Ovary (tissue), 7 donors: ENCODE measurements at regions not wholly inside any gene's neighbourhood (a gene's known extent, or its start where the extent isn't known, plus 50 kb on each side); places are given as distances from the start of the nearest gene placed in this dataset.

Experiments used
- DNase-seq, 5 donors: peaks; one replicate each; pipeline ENCODE4 v3.0.0-alpha.2; 2019 to 2020
- H3K27ac ChIP-seq, 2 donors: fragments of 200-600 bp; one replicate each; pipeline versions ENCODE4 v1.5.1 to v1.8.0; 2019 to 2022
- H3K27me3 ChIP-seq: fragments of 200-600 bp; one replicate; pipeline ENCODE4 v1.8.0; 2022
- H3K36me3 ChIP-seq: fragments of 200-600 bp; sonication (generic); one replicate; pipeline ENCODE4 v1.5.1; 2019
- H3K4me1 ChIP-seq: one replicate; pipeline ENCODE4 v1.8.1; 2013; ENCODE audit warnings: mild to moderate bottlenecking, moderate library complexity; ENCODE audit not compliant: insufficient read depth
- H3K4me3 ChIP-seq: fragments of 200-600 bp; sonication (generic); one replicate; pipeline ENCODE4 v1.5.1; 2017
- H3K9me3 ChIP-seq, 2 donors: fragments of 200-600 bp in 1 of 2; sonication (generic) in 1 of 2; one replicate each; pipeline versions ENCODE4 v1.5.1 to v1.8.1; 2013 to 2019; ENCODE audit warnings: mild to moderate bottlenecking in 1 of 2, moderate library complexity in 1 of 2
- CTCF ChIP-seq, 3 donors: fragments of 450-650 bp in 2 of 3; fragments of 200-600 bp in 1 of 3; IDR thresholded peaks; one replicate each; pipeline versions ENCODE4 v1.5.1 to v1.8.0; 2016 to 2022; ENCODE audit warnings: antibody characterized with exemption in 3 of 3, mild to moderate bottlenecking in 1 of 3
- EP300 ChIP-seq: sonication (generic); formaldehyde crosslinking; IDR thresholded peaks from one replicate; pipeline ENCODE4 v1.6.1; 2017; ENCODE audit warnings: antibody characterized with exemption
- POLR2A ChIP-seq: fragments of 450-650 bp; IDR thresholded peaks from one replicate; pipeline ENCODE4 v1.6.1; 2017; ENCODE audit warnings: antibody characterized with exemption, mild to moderate bottlenecking, moderate library complexity
- WGBS, 3 donors: extraction: QIAGEN DNeasy Blood & Tissue Kit in 1 of 3; methylation state at CpG; one replicate each; pipeline versions ENCODE4 v1.1.5 to v1.1.7; 2013 to 2017; 5-methylcytosine and 5-hydroxymethylcytosine counted together
- intact Hi-C, 4 donors: fragments of 100-400 bp; cut with DNase I; formaldehyde crosslinking; loops; one replicate each; pipeline versions ENCODE4 v1.11.0 to v1.15.1; 2022 to 2023
- donor health status: DM: no; HTN: no; CAD: no; lungs with moderate emphysema.
- donor health status: DM: no; HTN: no; CAD: no.
- donor health status: Bipolar disorder and iron deficiency.
- donor health status: DM: no; HTN: no; CAD: no.
- donor health status: DM: yes; HTN: yes; CAD: no.

GRCh38 chr2:14127765-14128164 lies 504.8 kb upstream of the LRATD1 start:
- H3K27me3 ChIP-seq: no peaks in the 10 kb centered on the region
- no peak overlapping the region for H3K4me3 ChIP-seq
- no peak overlapping the region for H3K27ac ChIP-seq
- H3K4me1 ChIP-seq: no peaks in the 10 kb centered on the region
- 87 to 92% (median 90%) methylated on average over 3 of the region's 3 CpGs for WGBS, 3 donors
- H3K9me3 ChIP-seq: no peaks in the 10 kb centered on the region
- DNase-seq: no peak
- H3K36me3 ChIP-seq: no peaks in the 10 kb centered on the region
- TF ChIP-seq CTCF (IDR thresholded peaks at IDR 0.05) (no peak), POLR2A (no peak), EP300 (no peak)
- intact Hi-C loops: no loop called here

DNA sequence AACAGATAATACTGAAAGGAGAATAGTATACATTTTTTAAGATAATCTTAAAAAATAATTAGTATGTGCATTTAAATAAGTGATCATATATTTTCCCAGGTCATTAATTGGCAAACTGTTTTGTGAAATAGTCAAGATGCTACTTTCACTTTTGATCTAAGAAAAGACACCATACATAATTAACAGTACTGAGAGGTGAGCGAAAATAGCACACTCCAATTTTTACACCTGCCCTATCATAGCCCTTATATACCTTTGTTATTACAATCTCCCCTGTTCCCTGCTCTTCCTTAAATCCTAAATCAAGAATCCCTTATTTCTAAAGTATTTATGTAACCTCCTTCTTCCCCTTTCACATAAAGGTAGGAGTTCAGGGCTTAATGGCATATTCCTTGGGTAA lies 500.1 kb upstream of the LRATD1 start:
- TF ChIP-seq EP300: no peak
- TF ChIP-seq POLR2A: no peak
- no peak for TF ChIP-seq CTCF (IDR thresholded peaks at IDR 0.05)
- no peak overlapping the region for H3K27ac ChIP-seq
- peaks cover 5% of the 10 kb centered on the region for H3K4me1 ChIP-seq
- H3K27me3 ChIP-seq: no peaks in the 10 kb centered on the region
- no peak for DNase-seq
- no peak overlapping the region for H3K4me3 ChIP-seq
- intact Hi-C loops: no loop called here
- H3K36me3 ChIP-seq: no peaks in the 10 kb centered on the region
- H3K9me3 ChIP-seq: no peaks in the 10 kb centered on the region
- WGBS, 3 donors: 94 to 99% (median 97%) methylated on average over 1 of the region's 1 CpG

GRCh38 chr2:14134771-14135170 lies 497.7 kb upstream of the LRATD1 start:
- Histone ChIP-seq H3K4me3 (no peak overlapping the region), H3K9me3 (no peaks in the 10 kb centered on the region), H3K36me3 (no peaks in the 10 kb centered on the region), H3K27ac (peak overlapping the region in 1 of 2 donors; percentile 77), H3K4me1 (peaks cover 5% of the 10 kb centered on the region), H3K27me3 (no peaks in the 10 kb centered on the region)
- intact Hi-C loops: no loop called here
- DNase-seq: peak in 3 of 5 donors; percentile 30 to 31 (median 30)
- 6 to 20% (median 7%) methylated on average over 3 of the region's 3 CpGs for WGBS, 3 donors
- TF ChIP-seq POLR2A (no peak), CTCF (IDR thresholded peaks at IDR 0.05) (no peak), EP300 (no peak)

DNA sequence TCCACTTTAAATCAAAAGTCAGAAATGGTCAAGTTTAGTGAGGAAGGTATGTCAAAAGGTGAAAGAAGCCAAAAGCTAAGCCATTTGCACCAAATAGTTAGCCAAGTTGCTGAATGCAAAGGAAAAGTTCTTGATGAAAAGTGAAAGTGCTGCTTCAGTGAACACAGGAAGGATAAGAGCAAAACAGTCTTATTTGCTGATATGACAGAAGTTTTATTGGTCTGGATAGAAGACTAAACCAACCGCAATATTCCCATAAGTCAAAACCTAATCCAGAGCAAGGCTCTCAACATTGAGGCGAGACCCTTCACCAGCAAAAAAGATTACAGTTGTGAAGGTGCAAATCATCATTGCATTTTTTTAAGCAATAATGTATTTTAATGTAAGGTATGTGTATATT lies 496.5 kb upstream of the LRATD1 start:
- peaks cover 5% of the 10 kb centered on the region for H3K4me1 ChIP-seq
- H3K36me3 ChIP-seq: no peaks in the 10 kb centered on the region
- DNase-seq: no peak
- intact Hi-C loops: no loop called here
- TF ChIP-seq EP300 (no peak), CTCF (IDR thresholded peaks at IDR 0.05) (no peak), POLR2A (no peak)
- no peaks in the 10 kb centered on the region for H3K9me3 ChIP-seq
- no peaks in the 10 kb centered on the region for H3K27me3 ChIP-seq
- no peak overlapping the region for H3K4me3 ChIP-seq
- peak overlapping the region in 1 of 2 donors; percentile 34 for H3K27ac ChIP-seq
- 64 to 71% (median 65%) methylated on average over 2 of the region's 2 CpGs for WGBS, 3 donors

GRCh38 chr2:14137643-14138042 lies 494.9 kb upstream of the LRATD1 start:
- H3K9me3 ChIP-seq: no peaks in the 10 kb centered on the region
- no peaks in the 10 kb centered on the region for H3K27me3 ChIP-seq
- H3K36me3 ChIP-seq: no peaks in the 10 kb centered on the region
- no peak overlapping the region for H3K4me3 ChIP-seq
- H3K27ac ChIP-seq: no peak overlapping the region
- TF ChIP-seq CTCF (IDR thresholded peaks at IDR 0.05): no peak
- no peak for TF ChIP-seq EP300
- TF ChIP-seq POLR2A: no peak
- WGBS, 3 donors: 69 to 85% (median 82%) methylated on average over 2 of the region's 2 CpGs
- intact Hi-C loops: no loop called here
- H3K4me1 ChIP-seq: peaks cover 5% of the 10 kb centered on the region
- DNase-seq: no peak
